ENCODE measurements at regions not wholly inside any gene's neighbourhood (a gene's known extent, or its start where the extent isn't known, plus 50 kb on each side); places are given as distances from the start of the nearest gene placed in this dataset.
"Not testable (repeated sequence)": the region's sequence is repeated elsewhere in the genome, so short reads cannot be mapped to it uniquely, and the experiment has no call there.

DNA sequence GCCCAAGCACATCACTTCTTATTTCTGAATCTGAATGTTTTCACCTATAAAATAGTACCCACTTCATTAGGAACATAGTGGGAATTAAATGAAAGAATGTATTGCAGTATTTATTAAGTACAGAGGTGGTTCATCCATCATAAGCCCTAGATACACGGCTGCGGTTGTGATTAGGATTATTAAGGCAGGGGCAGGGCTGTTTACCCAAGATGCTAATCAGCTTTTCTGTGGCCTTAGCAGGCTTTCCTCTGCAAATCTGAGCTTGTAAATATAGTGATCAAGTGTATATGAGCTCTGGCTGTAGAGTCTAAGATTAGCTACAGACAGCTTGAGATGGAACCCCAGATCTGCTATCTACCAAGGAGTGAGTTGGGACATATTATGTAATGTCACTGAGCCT lies 124.1 kb upstream of the ADRA1B start:
- DNase-seq, result no peak

DNA sequence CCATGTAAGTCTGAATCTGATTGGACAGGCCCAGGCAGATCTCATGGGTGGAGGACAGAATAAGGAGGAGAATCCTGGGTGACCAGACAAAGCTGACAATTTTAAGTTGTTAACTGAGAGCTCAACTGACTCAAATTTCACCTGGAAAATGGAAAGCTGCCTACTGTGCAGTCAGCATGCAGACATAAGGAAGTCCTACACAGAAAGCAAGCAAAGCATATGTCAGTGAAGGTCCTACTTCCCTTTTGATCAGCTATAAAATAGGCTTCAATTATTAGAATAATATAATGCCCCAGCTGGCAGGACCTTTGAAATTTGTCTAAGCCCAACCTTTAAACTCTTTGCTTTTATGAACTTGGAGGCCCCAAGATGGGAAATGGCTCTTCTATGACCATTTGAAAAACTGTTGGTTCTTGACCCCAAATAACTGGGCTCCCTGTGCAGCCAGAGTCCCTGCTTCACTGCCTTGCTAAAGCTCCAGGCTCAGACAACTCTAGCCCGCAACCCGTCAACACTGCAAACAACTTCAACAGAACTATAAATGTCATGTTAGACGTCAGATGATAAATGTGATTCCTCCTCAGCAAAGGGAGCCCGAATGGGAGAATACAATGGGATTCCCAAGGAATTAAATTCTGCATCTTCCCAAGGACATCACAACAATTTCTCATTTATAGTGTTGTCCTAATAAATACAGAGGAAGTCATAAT lies 118.9 kb upstream of the ADRA1B start:
- no peak for DNase-seq

DNA sequence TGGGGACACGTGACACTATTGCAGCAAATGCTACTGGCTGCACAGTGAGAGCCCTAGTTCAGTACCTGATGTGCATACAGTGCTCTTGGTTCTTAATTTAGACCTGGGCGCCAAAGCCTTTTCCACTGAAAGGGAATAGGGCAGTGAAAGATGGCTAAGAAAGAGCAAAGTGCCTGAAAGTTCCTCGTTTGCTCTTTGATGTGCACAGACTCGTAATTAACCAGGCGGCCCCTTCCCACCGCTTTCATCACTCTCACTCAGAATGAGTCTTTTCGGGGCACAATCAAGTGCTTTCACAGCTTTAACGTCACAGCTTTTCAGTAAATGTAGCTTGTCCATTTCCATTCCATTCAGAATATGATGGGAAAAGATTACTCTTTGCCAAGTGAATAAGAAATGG lies 116.6 kb upstream of the ADRA1B start:
- no peak for DNase-seq

DNA sequence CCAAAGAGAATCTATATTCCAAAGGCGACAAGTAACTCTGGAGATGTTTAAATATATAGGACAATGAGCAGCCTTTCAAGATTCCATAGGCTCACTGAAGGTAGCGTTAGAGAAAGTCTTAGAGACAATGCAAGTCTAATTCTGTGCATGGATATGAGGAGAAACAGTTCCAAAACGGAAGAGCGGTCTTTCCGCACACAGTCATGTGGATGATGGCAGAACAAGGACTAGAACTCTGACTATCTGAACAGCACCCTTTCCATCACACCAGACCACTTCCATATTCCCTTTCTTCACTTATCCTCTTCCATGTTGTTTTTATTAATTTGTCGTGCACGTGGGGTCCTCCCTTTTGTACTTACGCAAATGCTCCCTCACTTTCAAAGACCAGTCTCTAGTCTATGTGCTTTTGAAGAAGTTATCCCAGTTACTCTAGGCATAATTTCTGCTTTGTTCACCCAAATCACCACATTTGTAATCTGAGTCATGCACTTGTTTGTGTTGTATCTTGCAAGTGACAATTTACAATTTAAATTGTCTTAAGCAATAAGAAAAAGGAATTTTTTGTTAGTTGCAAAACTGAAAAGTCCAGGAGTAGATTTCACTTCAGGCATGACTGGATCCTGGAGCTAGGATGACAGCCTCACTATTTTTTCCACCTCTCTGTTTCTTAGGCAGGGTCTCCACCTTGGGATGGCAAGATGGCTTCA lies 116.0 kb upstream of the ADRA1B start:
- no peak for DNase-seq

DNA sequence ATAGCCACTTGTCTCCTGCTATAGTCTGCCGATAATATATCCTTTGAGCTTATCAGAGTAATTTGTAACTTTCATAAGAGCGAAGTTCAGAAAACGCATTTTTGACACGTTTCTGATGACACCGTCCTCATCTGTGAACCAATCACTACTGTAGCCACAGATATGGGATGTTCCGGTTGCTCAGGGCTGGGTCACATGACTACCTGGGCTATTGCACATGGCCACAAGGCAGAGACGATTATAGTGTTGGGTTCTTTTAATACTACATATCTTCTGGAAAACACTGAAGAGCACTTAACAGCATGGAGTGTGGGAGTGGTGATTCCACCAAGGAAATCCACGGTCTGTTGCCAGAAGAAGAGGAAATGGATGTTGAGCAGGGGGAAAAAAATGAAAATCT lies 115.0 kb upstream of the ADRA1B start:
- DNase-seq, result no peak

DNA sequence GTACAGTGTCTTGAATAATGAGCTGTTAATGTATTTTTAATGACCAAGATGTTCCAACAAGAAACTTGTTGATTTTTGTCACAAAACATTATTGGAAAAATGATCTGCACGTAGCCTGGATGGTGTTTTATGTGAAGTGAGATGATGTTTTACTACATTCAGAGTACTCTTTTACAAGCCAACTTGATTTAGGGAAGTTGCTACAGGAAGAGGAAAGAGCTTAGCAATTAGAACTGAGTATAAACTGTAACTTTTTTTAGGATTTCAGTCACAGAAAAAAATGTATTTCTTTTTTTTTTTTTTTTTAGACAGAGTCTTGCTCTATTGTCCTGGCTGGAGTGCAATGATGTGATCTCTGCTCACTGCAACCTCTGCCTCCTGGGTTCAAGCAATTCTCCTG lies 113.6 kb upstream of the ADRA1B start:
- DNase-seq, result no peak

DNA sequence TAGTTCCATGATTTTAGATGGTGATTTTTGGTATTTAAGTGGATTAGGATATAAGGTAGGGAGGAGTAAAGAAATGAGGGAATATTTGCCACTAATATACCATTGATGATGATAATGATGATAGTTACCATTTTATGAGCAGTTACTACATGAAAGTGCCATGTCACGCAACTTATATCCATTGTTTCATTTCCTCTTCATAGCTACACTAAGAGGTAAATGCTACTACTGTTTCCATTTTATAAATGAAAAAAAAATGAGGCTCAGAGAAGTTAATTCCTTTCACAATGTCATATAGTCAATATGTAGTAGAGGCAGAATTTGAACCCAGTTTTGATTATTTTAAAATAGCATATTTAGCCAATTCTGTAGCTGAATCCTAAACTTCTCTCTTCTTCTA lies 112.2 kb upstream of the ADRA1B start:
- no peak for DNase-seq

DNA sequence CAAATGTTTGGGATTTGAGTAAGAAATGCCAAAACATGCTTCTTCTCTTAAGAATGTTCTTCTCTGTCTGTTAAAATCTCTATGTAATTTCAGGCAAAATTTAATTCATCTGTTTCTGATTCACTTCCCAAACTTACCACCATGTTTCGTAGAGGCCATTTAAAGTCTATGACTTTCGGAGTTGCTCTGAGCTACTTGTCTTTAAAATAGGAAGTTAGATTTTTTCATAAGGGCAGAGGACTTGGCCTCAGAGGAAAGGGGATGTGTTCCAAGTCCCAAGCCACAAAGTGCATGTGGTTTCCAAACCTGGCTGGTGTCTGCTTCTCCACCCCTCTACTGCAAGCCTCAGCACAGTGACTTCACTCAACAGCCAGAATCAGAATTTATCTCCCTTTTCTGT lies 111.3 kb upstream of the ADRA1B start:
- DNase-seq, result no peak

DNA sequence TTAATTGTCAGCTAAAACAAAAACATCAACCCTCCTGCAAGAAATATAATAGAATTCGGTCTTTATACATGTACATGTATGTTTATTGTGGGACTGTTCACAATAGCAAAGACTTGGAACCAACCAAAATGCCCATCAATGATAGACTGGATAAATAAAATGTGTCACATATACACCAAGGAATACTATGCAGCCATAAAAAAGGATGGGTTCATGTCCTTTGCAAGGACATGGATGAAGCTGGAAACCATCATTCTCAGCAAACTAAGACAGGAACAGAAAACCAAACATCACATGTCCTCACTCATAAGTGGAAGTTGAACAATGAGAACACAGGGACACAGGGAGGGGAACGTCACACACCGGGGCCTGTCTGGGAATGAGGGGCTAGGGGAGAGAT lies 109.1 kb upstream of the ADRA1B start:
- DNase-seq, result not testable (repeated sequence)

DNA sequence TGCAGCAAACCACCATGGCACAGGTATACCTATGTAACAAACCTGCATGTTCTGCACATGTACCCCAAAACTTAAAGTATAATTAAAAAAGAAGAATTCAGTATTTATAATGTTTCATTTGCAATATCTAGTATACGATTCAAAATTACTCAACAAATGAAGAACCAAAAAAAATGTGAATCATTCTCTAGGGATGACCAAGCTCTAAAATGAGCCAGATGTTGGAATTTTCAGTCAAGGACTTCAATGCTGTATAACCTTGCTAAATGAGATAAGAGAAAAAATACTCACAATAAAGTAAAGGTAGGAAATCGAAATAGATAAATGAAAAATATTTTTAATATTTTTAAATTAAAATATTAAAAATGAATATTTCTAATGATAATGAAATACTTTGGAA lies 108.7 kb upstream of the ADRA1B start:
- DNase-seq, result no peak

DNA sequence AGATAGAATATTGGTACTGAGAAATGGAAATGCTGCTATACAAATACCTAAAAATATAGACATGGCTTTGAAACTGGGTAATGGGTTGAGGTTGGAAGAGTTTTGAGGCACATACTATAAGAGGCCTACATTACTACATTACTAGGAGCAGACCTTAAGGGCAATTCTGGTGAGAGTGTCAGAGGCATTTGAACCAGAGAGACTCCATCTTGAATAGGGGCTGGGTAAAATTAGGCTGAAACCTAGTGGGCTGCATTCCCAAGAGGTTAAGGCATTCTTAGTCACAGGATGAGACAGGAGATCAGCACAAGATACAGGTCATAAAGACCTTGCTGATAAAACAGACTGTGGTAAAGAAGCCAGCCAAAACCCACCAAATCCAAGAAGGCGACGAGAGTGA lies 104.6 kb upstream of the ADRA1B start:
- no peak for DNase-seq

DNA sequence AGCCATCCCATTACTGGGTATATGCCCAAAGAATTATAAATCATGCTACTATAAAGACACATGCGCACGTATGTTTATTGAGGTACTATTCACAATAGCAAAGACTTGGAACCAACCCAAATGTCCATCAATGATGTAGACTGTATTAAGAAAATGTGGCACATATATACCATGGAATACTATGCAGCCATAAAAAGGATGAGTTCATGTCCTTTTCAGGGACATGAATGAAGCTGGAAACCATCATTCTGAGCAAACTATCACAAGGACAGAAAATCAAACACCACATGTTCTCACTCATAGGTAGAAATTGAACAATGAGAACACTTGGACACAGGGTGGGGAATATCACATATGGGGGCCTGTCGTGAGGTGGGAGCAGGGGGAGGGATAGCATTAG lies 103.5 kb upstream of the ADRA1B start:
- not testable (repeated sequence) for DNase-seq

DNA sequence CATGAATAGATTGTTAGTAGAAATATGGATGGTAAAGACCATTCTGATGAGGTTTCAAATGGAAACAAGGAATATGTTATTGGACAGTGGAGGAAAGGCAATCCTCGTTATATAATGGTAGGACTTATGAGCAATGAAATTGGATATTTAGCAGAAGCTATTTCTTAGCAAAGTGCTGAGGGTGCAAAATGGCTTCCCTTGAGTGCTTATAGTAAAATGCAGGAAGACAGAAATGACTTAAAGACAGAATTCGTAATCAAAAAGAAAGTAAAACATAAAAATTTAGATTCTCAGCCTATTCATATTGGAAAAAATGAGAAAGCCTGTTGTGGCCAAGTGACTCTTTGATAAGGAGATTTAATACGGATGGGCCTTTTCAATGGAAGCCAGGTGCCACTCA lies 102.1 kb upstream of the ADRA1B start:
- no peak for DNase-seq

DNA sequence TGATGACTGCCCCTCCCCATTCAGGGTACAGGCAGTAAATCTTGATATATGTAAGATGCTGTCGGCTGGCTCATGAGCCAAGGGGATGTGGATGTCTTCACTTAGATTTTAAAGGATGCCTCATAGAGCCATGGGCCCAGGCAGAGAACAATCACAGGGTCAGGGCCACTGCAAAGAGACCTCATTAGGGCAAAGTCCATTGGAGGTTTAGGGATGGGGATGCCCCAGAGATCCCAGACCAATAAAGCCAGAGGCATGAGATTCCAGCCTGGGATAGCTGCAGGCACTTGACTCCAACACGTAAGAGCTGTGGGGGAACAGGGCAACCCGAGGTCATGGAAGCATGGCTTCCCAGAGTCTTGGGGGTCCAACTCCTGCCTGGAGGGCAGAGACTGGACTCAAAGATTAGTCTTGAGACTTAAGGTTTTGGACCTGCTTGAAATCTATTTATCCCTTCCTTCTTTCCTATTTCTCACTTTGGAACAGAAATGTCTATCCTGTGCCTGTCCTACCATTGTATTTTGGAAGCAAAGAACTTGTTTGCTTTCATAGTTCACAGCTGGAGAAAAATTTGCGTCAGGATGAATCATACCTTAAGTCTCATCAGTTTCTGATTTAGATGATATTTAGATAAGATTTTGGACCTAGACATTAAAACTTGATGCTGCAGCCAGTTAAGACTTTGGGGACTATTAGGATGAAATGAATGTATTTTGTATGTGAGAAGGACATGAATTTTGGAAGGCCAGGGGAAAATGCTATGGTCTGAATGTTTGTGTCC lies 101.3 kb upstream of the ADRA1B start:
- no peak for DNase-seq

DNA sequence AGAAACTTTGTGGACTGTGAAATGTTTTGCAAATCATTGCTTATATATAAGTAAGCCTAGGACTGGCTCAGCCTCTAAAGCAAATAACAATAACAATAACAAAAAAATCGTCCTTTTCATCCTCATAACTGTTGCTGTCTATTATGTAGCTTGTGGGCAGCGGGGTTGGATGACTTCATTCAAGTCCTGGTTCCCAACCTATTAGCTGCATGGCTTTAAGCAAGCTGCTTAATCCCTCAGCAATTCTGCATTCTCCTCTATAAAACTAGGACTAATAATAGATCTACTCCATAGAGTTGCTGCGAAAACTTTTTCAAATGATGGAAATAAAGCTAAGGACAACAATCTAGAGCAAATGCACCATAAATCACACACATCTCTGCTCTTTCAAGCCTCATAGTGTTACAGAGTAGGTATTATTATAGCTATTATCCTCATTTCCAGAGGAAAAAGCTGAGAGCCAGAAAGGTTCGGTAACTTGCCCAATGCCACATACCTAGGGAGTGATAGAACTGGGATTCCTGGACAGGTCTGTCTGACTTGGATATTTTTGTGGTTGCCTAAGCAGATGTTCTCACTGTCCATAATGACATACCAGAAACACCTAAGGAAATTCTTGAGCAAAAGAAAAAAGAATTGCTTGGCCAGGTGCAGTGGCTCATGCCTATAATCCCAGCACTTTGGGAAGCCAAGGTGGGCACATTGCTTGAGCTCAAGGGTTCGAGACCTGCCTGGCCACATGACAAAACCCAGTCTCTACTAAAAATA lies 98.8 kb upstream of the ADRA1B start:
- no peak for DNase-seq

DNA sequence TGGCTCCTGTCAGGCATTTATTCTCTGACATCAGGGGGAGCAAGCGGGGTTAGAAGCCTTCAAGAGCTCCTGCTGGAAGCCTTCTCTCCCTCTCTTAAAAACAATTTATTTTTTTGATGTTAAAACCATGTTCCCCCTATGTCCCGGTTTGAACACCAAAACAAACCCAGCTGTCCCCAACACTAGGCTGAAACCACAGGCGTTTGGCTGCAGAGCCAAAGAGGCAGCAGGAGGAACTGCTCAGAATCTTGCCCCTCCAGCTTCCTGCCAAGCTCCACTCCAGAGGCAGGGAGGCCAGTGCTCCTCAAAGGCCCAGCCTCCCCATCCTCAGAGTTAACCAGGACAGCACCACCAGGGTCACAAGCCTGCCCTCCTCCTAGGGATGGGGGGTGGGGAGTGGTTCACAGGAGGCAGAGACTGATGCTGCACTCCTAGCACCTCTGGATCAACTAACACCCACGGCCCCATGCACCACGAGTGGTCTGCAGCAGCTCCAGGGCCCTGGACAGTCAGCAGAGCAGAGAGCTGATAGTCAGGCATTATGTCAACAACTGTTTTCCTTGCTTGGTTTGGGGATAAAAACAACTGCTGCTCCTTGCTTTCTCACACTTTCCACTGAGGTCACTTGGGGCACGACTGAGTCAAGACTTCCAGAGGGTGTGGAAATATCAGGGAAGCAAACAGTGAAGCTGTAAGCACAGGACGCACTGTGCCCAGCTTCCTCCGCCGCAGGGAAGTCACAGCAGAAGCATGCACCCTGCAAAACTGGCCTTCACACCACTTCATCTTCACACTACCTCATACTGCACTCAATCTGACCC lies 96.5 kb upstream of the ADRA1B start:
- DNase-seq, result no peak

DNA sequence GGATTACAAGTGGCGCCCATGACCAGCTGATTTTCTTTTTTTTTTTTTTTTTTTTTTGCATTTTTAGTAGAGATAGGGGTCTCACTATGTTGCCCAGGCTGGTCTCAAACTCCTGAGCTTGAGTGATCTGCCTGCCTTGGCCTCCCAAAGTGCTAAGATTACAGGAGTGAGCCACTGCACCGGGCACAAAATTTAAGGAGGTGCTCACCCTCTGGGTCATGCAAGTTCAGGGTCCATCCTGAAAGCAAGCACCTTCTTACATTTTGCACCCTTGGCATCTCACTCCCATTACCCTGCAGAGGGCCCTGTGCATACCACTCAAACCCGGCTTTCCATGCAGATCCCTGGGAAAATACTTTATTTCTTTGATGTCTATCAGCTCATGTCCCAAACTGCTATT lies 95.6 kb upstream of the ADRA1B start:
- no peak for DNase-seq

DNA sequence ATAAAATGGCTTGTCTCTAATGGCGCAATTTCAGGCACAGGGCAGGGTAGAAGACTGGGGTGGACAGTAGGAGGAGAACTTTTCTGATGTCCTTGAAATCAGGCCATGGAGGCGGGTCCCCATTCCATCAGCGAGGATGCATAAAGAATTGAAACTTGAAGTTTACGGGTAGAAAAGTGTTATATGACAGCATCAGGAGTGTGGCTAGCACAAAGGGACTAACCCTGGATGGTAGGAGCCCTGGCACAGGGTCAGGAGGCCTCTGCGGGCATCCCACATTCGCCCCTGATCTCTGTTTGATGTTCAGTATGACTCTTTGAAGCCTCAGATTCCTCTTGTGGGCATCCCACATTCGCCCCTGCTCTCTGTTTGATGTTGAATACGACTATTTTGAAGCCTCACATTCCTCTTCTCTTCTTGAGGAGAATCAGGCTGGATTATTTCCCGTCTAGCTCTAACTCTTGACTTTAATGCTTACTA lies 94.8 kb upstream of the ADRA1B start:
- DNase-seq, result no peak

DNA sequence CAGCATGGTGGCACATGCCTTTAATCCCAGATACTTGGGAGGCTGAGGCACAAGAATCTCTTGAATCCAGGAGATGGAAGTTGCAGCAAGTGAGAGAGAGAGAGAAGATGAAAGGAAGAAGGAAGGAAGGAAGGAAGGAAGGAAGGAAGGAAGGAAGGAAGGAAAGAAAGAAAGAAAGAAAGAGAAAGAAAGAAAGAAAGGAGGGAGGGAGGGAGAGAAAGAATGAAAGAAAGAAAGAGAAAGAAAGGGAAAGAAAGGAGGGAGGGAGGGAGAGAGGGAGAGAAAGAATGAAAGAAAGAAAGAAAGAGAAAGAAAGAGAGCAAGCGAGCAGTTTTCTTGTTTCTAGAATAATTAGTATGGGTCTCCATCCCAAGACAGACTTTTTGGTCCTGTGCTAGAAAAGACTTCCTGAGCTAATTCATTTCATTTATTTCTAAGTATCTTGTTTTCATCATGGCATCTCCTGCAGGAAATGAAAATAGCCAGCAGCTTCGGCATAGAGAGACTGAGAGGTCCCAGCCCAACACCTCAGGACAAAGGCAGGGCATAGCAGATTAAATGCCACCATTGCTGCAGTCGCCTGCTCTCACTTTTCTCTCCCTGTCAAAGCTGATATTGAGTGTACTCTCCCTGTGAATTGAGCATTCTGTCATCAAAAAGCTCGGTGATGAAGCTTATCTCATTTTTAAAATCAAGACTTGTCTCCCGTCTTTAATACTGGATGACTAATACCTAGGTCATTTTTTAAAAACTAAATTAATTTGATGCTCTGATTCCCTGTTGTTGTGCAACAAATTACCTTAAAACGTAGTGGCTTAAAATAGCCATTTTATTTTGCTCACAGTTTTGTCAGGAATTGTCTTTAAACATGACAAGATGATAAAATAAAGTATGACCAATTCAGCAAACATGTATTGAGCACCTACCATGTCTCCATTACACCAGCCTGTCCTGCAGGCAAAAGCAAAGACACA lies 91.8 kb upstream of the ADRA1B start:
- no peak for DNase-seq

DNA sequence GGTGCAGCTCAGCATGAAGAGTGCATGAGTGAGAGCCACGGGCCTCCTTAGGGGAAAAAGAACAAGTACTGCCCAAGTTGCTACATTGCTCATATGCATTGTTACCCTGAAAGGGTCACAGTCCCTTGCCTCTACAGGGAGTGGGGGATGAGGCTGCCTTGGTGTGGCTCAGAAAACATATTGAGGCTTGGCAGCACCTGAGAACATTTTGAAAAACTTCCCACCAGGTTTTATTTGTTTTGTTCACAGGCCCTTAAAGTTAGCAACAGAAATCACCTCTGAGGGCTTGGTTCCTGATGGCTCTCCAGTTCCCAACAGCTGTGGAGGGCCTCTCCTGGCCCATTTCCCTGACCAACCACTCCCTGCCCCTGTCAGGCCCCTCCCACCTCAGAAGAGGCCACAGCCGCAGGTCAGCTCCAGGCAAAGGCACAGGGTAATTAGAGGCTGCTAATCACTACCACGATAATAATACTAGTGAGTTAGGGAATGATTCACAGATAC lies 90.7 kb upstream of the ADRA1B start:
- DNase-seq, result no peak

Measured in T-helper 9 cell (primary cell).